HepG2 (cell line): ENCODE measurements at regions not wholly inside any gene's neighbourhood (a gene's known extent, or its start where the extent isn't known, plus 50 kb on each side); places are given as distances from the start of the nearest gene placed in this dataset.

Source experiments
- FIP1L1 ChIP-seq: fragments of 200-400 bp; formaldehyde crosslinking; IDR thresholded peaks from 2 replicates; pipeline ENCODE4 v1.6.1; 2018; ENCODE audit warnings: low read depth, mild to moderate bottlenecking, low read length, moderate library complexity, borderline replicate concordance; ENCODE audit not compliant: insufficient read depth
- HDAC1 ChIP-seq: sonication (generic); formaldehyde crosslinking; IDR thresholded peaks from 2 replicates; pipeline ENCODE4 v1.5.1; 2020; ENCODE audit warnings: mild to moderate bottlenecking, missing genetic modification reagents
- HNF4G ChIP-seq, 2 experiments: sonication (generic) in 1 of 2; formaldehyde crosslinking in 1 of 2; IDR thresholded peaks; 2 replicates each; pipeline versions ENCODE4 v1.4.0 to v1.6.1; 2011 to 2020; ENCODE audit warnings: borderline replicate concordance in 2 of 2, low read depth in 2 of 2, mild to moderate bottlenecking in 2 of 2, low read length in 1 of 2, missing genetic modification reagents in 1 of 2, moderate library complexity in 1 of 2
- HNRNPK ChIP-seq: fragments of 200-400 bp; formaldehyde crosslinking; IDR thresholded peaks from 2 replicates; pipeline ENCODE4 v1.6.1; 2018; ENCODE audit warnings: low read length, low read depth, moderate library complexity, mild to moderate bottlenecking; ENCODE audit not compliant: poor library complexity, severe bottlenecking
- JUN ChIP-seq: sonication (generic); formaldehyde crosslinking; IDR thresholded peaks from 2 replicates; pipeline ENCODE4 v1.4.0; 2020; ENCODE audit warnings: mild to moderate bottlenecking, missing genetic modification reagents
- KMT2A ChIP-seq: sonication (generic); formaldehyde crosslinking; IDR thresholded peaks from 2 replicates; pipeline ENCODE4 v1.4.0; 2020; ENCODE audit warnings: missing genetic modification reagents
- NR2F6 ChIP-seq, 2 experiments: IDR thresholded peaks; 2 replicates each; pipeline ENCODE4 v1.6.1; 2016; ENCODE audit warnings: antibody characterized with exemption in 1 of 2, mild to moderate bottlenecking in 1 of 2
- ONECUT2 ChIP-seq: sonication (generic); formaldehyde crosslinking; IDR thresholded peaks from 2 replicates; pipeline ENCODE4 v1.4.0; 2020; ENCODE audit warnings: missing genetic modification reagents
- ZNF331 ChIP-seq: sonication (generic); formaldehyde crosslinking; IDR thresholded peaks from 2 replicates; pipeline ENCODE4 v1.4.0; 2020; ENCODE audit warnings: missing genetic modification reagents
- ZSCAN29 ChIP-seq: sonication (generic); formaldehyde crosslinking; conservative IDR thresholded peaks from 2 replicates; pipeline ENCODE4 v1.4.0; 2020; ENCODE audit warnings: mild to moderate bottlenecking, missing genetic modification reagents
- ZSCAN31 ChIP-seq: sonication (generic); formaldehyde crosslinking; IDR thresholded peaks from 2 replicates; pipeline ENCODE4 v1.5.0; 2020; ENCODE audit warnings: low read depth, mild to moderate bottlenecking, missing genetic modification reagents
- TF ChIP-seq, protein P1 (sequence below): sonication (generic); formaldehyde crosslinking; IDR thresholded peaks from 2 replicates; pipeline ENCODE4 v1.8.0; 2022; ENCODE audit warnings: mild to moderate bottlenecking, missing genetic modification reagents
- TF ChIP-seq, protein P2 (sequence below): sonication (generic); formaldehyde crosslinking; conservative IDR thresholded peaks from 2 replicates; pipeline ENCODE4 v1.4.0; 2020; ENCODE audit warnings: mild to moderate bottlenecking, missing genetic modification reagents, moderate library complexity
- TF ChIP-seq, protein P3 (sequence below): sonication (generic); formaldehyde crosslinking; IDR thresholded peaks from 2 replicates; pipeline ENCODE4 v1.4.0; 2020; ENCODE audit warnings: missing genetic modification reagents
- TF ChIP-seq, protein P4 (sequence below): sonication (generic); formaldehyde crosslinking; conservative IDR thresholded peaks from 2 replicates; pipeline ENCODE4 v1.8.0; 2022; ENCODE audit warnings: mild to moderate bottlenecking, moderate library complexity, missing genetic modification reagents
- TF ChIP-seq, protein P5 (sequence below): sonication (generic); IDR thresholded peaks from 2 replicates; pipeline ENCODE4 v1.6.1; 2016; ENCODE audit warnings: low read depth, borderline replicate concordance
- TF ChIP-seq, protein P6 (sequence below): sonication (generic); formaldehyde crosslinking; IDR thresholded peaks from 2 replicates; pipeline ENCODE4 v1.4.0; 2020; ENCODE audit warnings: mild to moderate bottlenecking, missing genetic modification reagents

DNA sequence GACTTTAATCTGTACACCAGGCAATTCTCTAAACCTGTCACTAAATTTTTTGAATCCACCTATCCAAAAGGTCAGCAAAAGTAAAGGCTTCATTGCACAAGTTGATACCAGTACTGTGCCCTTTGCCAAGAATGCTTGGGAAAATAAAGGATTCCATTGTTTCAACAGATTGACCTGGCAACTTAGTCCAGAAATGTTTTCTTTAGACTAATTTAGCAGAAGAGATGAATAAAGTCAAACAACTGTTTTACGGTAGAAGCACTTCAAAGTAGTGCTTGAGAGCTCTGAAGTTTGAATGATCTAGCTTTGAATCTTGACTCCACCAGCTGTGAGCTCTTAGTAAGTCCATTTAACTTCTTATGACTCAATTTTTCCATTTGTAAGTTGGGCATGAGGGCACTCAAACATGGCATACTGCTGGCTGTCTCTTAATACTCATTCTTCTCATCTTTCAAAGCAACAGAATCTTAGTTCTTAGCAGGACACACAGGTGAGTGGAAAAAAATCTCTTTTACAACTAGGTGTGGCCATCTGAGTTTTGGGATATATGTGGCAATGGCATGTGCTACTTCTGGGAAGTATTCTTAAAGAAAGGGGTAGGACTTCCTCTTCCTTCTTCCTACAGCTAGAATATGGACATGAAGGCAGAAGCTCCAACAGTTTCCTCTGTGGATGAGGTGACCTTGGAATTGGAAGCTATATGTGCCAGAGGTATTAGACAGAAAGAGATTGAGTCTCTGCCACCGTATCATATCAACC lies 55.9 kb upstream of the LOC128125822 start (continued):
- peak; percentile 55; the same call in 1 of the 2 replicates for TF ChIP-seq ZSCAN31 (CRISPR knock-in tag)
- peak; percentile 90 for TF ChIP-seq HDAC1
- TF ChIP-seq, protein P1, sequence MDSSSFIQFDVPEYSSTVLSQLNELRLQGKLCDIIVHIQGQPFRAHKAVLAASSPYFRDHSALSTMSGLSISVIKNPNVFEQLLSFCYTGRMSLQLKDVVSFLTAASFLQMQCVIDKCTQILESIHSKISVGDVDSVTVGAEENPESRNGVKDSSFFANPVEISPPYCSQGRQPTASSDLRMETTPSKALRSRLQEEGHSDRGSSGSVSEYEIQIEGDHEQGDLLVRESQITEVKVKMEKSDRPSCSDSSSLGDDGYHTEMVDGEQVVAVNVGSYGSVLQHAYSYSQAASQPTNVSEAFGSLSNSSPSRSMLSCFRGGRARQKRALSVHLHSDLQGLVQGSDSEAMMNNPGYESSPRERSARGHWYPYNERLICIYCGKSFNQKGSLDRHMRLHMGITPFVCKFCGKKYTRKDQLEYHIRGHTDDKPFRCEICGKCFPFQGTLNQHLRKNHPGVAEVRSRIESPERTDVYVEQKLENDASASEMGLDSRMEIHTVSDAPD (CRISPR knock-in tag), result peak; percentile 98
- TF ChIP-seq NR2F6 (IDR thresholded peaks at IDR 0.05), result peak; percentile 100
- peak; percentile 99 for TF ChIP-seq NR2F6 (CRISPR knock-in tag; IDR thresholded peaks at IDR 0.05)
- TF ChIP-seq, protein P2, sequence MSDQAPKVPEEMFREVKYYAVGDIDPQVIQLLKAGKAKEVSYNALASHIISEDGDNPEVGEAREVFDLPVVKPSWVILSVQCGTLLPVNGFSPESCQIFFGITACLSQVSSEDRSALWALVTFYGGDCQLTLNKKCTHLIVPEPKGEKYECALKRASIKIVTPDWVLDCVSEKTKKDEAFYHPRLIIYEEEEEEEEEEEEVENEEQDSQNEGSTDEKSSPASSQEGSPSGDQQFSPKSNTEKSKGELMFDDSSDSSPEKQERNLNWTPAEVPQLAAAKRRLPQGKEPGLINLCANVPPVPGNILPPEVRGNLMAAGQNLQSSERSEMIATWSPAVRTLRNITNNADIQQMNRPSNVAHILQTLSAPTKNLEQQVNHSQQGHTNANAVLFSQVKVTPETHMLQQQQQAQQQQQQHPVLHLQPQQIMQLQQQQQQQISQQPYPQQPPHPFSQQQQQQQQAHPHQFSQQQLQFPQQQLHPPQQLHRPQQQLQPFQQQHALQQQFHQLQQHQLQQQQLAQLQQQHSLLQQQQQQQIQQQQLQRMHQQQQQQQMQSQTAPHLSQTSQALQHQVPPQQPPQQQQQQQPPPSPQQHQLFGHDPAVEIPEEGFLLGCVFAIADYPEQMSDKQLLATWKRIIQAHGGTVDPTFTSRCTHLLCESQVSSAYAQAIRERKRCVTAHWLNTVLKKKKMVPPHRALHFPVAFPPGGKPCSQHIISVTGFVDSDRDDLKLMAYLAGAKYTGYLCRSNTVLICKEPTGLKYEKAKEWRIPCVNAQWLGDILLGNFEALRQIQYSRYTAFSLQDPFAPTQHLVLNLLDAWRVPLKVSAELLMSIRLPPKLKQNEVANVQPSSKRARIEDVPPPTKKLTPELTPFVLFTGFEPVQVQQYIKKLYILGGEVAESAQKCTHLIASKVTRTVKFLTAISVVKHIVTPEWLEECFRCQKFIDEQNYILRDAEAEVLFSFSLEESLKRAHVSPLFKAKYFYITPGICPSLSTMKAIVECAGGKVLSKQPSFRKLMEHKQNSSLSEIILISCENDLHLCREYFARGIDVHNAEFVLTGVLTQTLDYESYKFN (CRISPR knock-in tag), result peak; percentile 97
- TF ChIP-seq KMT2A (CRISPR knock-in tag), result 0 out of 2 replicates have a peak, but pooled peaks have one; percentile 18
- no peak for TF ChIP-seq FIP1L1
- peak; percentile 55; the same call in 1 of the 2 replicates for TF ChIP-seq JUN
- TF ChIP-seq ZSCAN29, result peak; percentile 96
- TF ChIP-seq ONECUT2, result peak; percentile 57
- TF ChIP-seq, protein P3, sequence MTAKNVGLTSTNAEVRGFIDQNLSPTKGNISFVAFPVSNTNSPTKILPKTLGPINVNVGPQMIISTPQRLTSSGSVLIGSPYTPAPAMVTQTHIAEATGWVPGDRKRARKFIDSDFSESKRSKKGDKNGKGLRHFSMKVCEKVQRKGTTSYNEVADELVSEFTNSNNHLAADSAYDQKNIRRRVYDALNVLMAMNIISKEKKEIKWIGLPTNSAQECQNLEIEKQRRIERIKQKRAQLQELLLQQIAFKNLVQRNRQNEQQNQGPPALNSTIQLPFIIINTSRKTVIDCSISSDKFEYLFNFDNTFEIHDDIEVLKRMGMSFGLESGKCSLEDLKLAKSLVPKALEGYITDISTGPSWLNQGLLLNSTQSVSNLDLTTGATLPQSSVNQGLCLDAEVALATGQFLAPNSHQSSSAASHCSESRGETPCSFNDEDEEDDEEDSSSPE (CRISPR knock-in tag), result 0 out of 2 replicates have a peak, but pooled peaks have one; percentile 20
- no peak for TF ChIP-seq HNRNPK
- TF ChIP-seq, protein P4, sequence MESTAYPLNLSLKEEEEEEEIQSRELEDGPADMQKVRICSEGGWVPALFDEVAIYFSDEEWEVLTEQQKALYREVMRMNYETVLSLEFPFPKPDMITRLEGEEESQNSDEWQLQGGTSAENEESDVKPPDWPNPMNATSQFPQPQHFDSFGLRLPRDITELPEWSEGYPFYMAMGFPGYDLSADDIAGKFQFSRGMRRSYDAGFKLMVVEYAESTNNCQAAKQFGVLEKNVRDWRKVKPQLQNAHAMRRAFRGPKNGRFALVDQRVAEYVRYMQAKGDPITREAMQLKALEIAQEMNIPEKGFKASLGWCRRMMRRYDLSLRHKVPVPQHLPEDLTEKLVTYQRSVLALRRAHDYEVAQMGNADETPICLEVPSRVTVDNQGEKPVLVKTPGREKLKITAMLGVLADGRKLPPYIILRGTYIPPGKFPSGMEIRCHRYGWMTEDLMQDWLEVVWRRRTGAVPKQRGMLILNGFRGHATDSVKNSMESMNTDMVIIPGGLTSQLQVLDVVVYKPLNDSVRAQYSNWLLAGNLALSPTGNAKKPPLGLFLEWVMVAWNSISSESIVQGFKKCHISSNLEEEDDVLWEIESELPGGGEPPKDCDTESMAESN (CRISPR knock-in tag), result no peak
- peak; percentile 97 for TF ChIP-seq HNF4G (IDR thresholded peaks at IDR 0.05; ENCODE audit: borderline replicate concordance, low read depth, low read length)
- no peak for TF ChIP-seq HNF4G (CRISPR knock-in tag; IDR thresholded peaks at IDR 0.05; ENCODE audit: borderline replicate concordance, low read depth)
- TF ChIP-seq, protein P5, sequence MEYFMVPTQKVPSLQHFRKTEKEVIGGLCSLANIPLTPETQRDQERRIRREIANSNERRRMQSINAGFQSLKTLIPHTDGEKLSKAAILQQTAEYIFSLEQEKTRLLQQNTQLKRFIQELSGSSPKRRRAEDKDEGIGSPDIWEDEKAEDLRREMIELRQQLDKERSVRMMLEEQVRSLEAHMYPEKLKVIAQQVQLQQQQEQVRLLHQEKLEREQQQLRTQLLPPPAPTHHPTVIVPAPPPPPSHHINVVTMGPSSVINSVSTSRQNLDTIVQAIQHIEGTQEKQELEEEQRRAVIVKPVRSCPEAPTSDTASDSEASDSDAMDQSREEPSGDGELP, result peak; percentile 92
- peak; percentile 91 for TF ChIP-seq ZNF331 (CRISPR knock-in tag)
- TF ChIP-seq, protein P6, sequence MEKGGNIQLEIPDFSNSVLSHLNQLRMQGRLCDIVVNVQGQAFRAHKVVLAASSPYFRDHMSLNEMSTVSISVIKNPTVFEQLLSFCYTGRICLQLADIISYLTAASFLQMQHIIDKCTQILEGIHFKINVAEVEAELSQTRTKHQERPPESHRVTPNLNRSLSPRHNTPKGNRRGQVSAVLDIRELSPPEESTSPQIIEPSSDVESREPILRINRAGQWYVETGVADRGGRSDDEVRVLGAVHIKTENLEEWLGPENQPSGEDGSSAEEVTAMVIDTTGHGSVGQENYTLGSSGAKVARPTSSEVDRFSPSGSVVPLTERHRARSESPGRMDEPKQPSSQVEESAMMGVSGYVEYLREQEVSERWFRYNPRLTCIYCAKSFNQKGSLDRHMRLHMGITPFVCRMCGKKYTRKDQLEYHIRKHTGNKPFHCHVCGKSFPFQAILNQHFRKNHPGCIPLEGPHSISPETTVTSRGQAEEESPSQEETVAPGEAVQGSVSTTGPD, result peak; percentile 95
